GM23338 (cell line): ENCODE measurements at regions not wholly inside any gene's neighbourhood (a gene's known extent, or its start where the extent isn't known, plus 50 kb on each side); places are given as distances from the start of the nearest gene placed in this dataset.

Source experiments
- ATAC-seq: fragments of 200-7000 bp; cut with Tn5 transposase; 3 replicates; pipeline ENCODE4 v1.9.1; 2020
- DNase-seq: peaks from one replicate; pipeline ENCODE4 v3.0.0-alpha.2; 2015; ENCODE audit warnings: low spot score
- H2AFZ ChIP-seq: fragments of 200-600 bp; sonication (generic); 2 replicates; pipeline ENCODE4 v1.8.0; 2016; ENCODE audit warnings: antibody characterized with exemption, mild to moderate bottlenecking, moderate library complexity
- H3F3A ChIP-seq: fragments of 200-600 bp; sonication (generic); replicated peaks from 2 replicates; pipeline ENCODE4 v1.8.0; 2017; ENCODE audit warnings: antibody characterized with exemption, mixed run types, low read depth
- H3K27ac ChIP-seq: fragments of 200-600 bp; sonication (generic); 2 replicates; pipeline ENCODE4 v1.6.1; 2016; ENCODE audit warnings: low read depth
- H3K27me3 ChIP-seq: fragments of 200-600 bp; sonication (generic); 2 replicates; pipeline ENCODE4 v1.8.0; 2016; ENCODE audit warnings: mild to moderate bottlenecking, mixed run types, moderate library complexity; ENCODE audit not compliant: insufficient read depth
- H3K36me3 ChIP-seq: fragments of 200-600 bp; sonication (generic); 2 replicates; pipeline ENCODE4 v1.8.0; 2016; ENCODE audit warnings: mild to moderate bottlenecking; ENCODE audit not compliant: insufficient read depth
- H3K4me1 ChIP-seq: fragments of 200-600 bp; sonication (generic); 2 replicates; pipeline ENCODE4 v1.8.0; 2016; ENCODE audit warnings: mild to moderate bottlenecking, moderate library complexity; ENCODE audit not compliant: insufficient read depth
- H3K4me2 ChIP-seq: fragments of 200-600 bp; sonication (generic); 2 replicates; pipeline ENCODE4 v1.7.1; 2017; ENCODE audit warnings: mixed run types
- H3K4me3 ChIP-seq: fragments of 200-600 bp; sonication (generic); 2 replicates; pipeline ENCODE4 v1.6.1; 2016; ENCODE audit warnings: mixed run types
- H3K79me2 ChIP-seq: fragments of 200-600 bp; sonication (generic); replicated peaks from 2 replicates; pipeline ENCODE4 v1.8.0; 2017; ENCODE audit warnings: mild to moderate bottlenecking; ENCODE audit not compliant: insufficient read depth
- H3K9me2 ChIP-seq: fragments of 200-600 bp; sonication (generic); 2 replicates; pipeline ENCODE4 v1.8.0; 2017; ENCODE audit not compliant: insufficient read depth
- H4K20me1 ChIP-seq: fragments of 200-600 bp; sonication (generic); replicated peaks from 2 replicates; pipeline ENCODE4 v1.8.0; 2017; ENCODE audit warnings: mild to moderate bottlenecking; ENCODE audit not compliant: insufficient read depth
- H3K27ac Mint-ChIP-seq: 2 replicates; pipeline ENCODE4 v1.8.0; 2020; ENCODE audit warnings: inconsistent platforms, mild to moderate bottlenecking, moderate library complexity, mixed read lengths
- H3K27me3 Mint-ChIP-seq: 3 replicates; pipeline ENCODE4 v1.8.0; 2022; ENCODE audit warnings: low read depth, mild to moderate bottlenecking, moderate library complexity, mixed read lengths, inconsistent platforms; ENCODE audit not compliant: insufficient read depth, poor library complexity
- H3K36me3 Mint-ChIP-seq: 3 replicates; pipeline ENCODE4 v1.8.0; 2021; ENCODE audit warnings: low read depth, mild to moderate bottlenecking, inconsistent platforms, moderate library complexity, mixed read lengths
- H3K4me1 Mint-ChIP-seq: 3 replicates; pipeline ENCODE4 v1.8.0; 2020; ENCODE audit warnings: mild to moderate bottlenecking, inconsistent platforms, mixed read lengths
- H3K4me3 Mint-ChIP-seq: 3 replicates; pipeline ENCODE4 v1.8.0; 2021; ENCODE audit warnings: moderate library complexity, mild to moderate bottlenecking, inconsistent platforms, mixed read lengths
- H3K9me3 Mint-ChIP-seq: 3 replicates; pipeline ENCODE4 v1.8.0; 2020; ENCODE audit warnings: moderate library complexity, mild to moderate bottlenecking, inconsistent platforms, mixed read lengths
- CREB1 ChIP-seq: fragments of 250-450 bp; sonication (Bioruptor Pico); IDR thresholded peaks from 2 replicates; pipeline ENCODE4 v1.5.0; 2020; ENCODE audit warnings: low read depth, mild to moderate bottlenecking, moderate library complexity
- EZH2 ChIP-seq: fragments of 200-600 bp; sonication (generic); IDR thresholded peaks from one replicate; pipeline ENCODE4 v1.8.0; 2017; ENCODE audit warnings: antibody characterized with exemption, mild to moderate bottlenecking, low read depth; ENCODE audit not compliant: unreplicated experiment
- EZH2phosphoT487 ChIP-seq: fragments of 200-600 bp; sonication (generic); IDR thresholded peaks from one replicate; pipeline ENCODE4 v1.8.1; 2018; ENCODE audit warnings: antibody characterized with exemption; ENCODE audit not compliant: unreplicated experiment
- JUNB ChIP-seq: IDR thresholded peaks from one replicate; pipeline ENCODE4 v1.6.1; 2016; ENCODE audit warnings: antibody characterized with exemption; ENCODE audit not compliant: unreplicated experiment
- NANOG ChIP-seq: IDR thresholded peaks from 2 replicates; pipeline ENCODE4 v1.6.1; 2016; ENCODE audit warnings: antibody characterized with exemption, borderline replicate concordance
- POLR2AphosphoS5 ChIP-seq: IDR thresholded peaks from 2 replicates; pipeline ENCODE4 v1.6.1; 2016; ENCODE audit warnings: antibody characterized with exemption, low read depth
- STAT1 ChIP-seq: IDR thresholded peaks from one replicate; pipeline ENCODE4 v1.6.1; 2016; ENCODE audit warnings: antibody characterized with exemption; ENCODE audit not compliant: unreplicated experiment
- ZNF114 ChIP-seq: fragments of 250-450 bp; sonication (Bioruptor Pico); IDR thresholded peaks from 2 replicates; pipeline ENCODE4 v1.5.0; 2020; ENCODE audit warnings: mild to moderate bottlenecking, moderate library complexity
- ZNF331 ChIP-seq: fragments of 250-450 bp; sonication (Bioruptor Pico); IDR thresholded peaks from 2 replicates; pipeline ENCODE4 v1.5.0; 2020; ENCODE audit warnings: low read depth, mild to moderate bottlenecking, moderate library complexity
- TF ChIP-seq, protein P1 (sequence below): fragments of 250-450 bp; sonication (Bioruptor Pico); IDR thresholded peaks from 2 replicates; pipeline ENCODE4 v1.5.0; 2020; ENCODE audit warnings: mild to moderate bottlenecking, moderate library complexity
- TF ChIP-seq, protein P2 (sequence below): IDR thresholded peaks from 2 replicates; pipeline ENCODE4 v1.6.1; 2016; ENCODE audit warnings: antibody characterized with exemption
- TF ChIP-seq, protein P3 (sequence below), 2 experiments: fragments of 200-600 bp in 1 of 2; sonication (generic) in 1 of 2; conservative IDR thresholded peaks; 2 replicates each; pipeline versions ENCODE4 v1.5.1 to v1.6.1; 2016 to 2017; ENCODE audit warnings: antibody characterized with exemption in 2 of 2, low read depth in 2 of 2, mild to moderate bottlenecking in 2 of 2, moderate library complexity in 1 of 2
- TF ChIP-seq, protein P4 (sequence below): IDR thresholded peaks from one replicate; pipeline ENCODE4 v1.6.1; 2018; ENCODE audit warnings: antibody characterized with exemption; ENCODE audit not compliant: unreplicated experiment

DNA sequence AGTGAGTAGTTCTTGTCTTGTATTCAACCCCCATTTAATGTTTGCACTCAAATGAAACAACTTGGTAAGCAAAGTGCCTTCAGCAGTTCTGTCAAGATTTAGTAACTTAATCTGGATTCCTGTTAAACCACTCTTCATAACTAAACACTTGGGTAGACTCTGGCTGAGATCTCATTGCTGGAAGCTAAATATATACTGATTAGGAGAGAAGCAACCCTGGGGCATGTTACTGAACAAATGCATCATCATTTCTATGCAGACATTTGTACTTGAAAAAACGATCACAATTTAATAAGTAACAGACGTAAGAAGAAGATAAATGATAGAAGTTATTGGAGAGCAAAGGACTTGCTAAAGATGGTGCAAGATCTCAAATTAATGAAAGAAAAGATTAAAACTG, 308.4 kb upstream of the POM121L12 start:
- H3K27ac Mint-ChIP-seq = no peak overlapping the region
- Histone ChIP-seq H3K9me2 (no peaks in the 10 kb centered on the region), H3K4me3 (no peak overlapping the region), H3K27ac (no peak overlapping the region), H3F3A (no peaks in the 10 kb centered on the region), H3K4me1 (0 out of 2 replicates have a peak, but pooled peaks cover 4% of the 10 kb centered on the region), H4K20me1 (no peaks in the 10 kb centered on the region), H2AFZ (no peak overlapping the region), H3K36me3 (no peaks in the 10 kb centered on the region), H3K4me2 (no peak overlapping the region), H3K79me2 (no peaks in the 10 kb centered on the region), H3K27me3 (no peaks in the 10 kb centered on the region)
- H3K9me3 Mint-ChIP-seq = peaks cover 4% of the 10 kb centered on the region; the same call in 1 of the 3 replicates
- H3K4me3 Mint-ChIP-seq = no peak overlapping the region
- no peaks in the 10 kb centered on the region for H3K36me3 Mint-ChIP-seq
- no peak for DNase-seq
- no peaks in the 10 kb centered on the region for H3K4me1 Mint-ChIP-seq
- H3K27me3 Mint-ChIP-seq = no peaks in the 10 kb centered on the region
- no peak for ATAC-seq
- TF ChIP-seq ZNF331 (CRISPR knock-in tag) (no peak), EZH2phosphoT487 (no peak), CREB1 (CRISPR knock-in tag) (no peak), EZH2 (no peak), STAT1 (no peak), NANOG (no peak), ZNF114 (CRISPR knock-in tag) (no peak), POLR2AphosphoS5 (no peak), JUNB (no peak)
- TF ChIP-seq, protein P1, sequence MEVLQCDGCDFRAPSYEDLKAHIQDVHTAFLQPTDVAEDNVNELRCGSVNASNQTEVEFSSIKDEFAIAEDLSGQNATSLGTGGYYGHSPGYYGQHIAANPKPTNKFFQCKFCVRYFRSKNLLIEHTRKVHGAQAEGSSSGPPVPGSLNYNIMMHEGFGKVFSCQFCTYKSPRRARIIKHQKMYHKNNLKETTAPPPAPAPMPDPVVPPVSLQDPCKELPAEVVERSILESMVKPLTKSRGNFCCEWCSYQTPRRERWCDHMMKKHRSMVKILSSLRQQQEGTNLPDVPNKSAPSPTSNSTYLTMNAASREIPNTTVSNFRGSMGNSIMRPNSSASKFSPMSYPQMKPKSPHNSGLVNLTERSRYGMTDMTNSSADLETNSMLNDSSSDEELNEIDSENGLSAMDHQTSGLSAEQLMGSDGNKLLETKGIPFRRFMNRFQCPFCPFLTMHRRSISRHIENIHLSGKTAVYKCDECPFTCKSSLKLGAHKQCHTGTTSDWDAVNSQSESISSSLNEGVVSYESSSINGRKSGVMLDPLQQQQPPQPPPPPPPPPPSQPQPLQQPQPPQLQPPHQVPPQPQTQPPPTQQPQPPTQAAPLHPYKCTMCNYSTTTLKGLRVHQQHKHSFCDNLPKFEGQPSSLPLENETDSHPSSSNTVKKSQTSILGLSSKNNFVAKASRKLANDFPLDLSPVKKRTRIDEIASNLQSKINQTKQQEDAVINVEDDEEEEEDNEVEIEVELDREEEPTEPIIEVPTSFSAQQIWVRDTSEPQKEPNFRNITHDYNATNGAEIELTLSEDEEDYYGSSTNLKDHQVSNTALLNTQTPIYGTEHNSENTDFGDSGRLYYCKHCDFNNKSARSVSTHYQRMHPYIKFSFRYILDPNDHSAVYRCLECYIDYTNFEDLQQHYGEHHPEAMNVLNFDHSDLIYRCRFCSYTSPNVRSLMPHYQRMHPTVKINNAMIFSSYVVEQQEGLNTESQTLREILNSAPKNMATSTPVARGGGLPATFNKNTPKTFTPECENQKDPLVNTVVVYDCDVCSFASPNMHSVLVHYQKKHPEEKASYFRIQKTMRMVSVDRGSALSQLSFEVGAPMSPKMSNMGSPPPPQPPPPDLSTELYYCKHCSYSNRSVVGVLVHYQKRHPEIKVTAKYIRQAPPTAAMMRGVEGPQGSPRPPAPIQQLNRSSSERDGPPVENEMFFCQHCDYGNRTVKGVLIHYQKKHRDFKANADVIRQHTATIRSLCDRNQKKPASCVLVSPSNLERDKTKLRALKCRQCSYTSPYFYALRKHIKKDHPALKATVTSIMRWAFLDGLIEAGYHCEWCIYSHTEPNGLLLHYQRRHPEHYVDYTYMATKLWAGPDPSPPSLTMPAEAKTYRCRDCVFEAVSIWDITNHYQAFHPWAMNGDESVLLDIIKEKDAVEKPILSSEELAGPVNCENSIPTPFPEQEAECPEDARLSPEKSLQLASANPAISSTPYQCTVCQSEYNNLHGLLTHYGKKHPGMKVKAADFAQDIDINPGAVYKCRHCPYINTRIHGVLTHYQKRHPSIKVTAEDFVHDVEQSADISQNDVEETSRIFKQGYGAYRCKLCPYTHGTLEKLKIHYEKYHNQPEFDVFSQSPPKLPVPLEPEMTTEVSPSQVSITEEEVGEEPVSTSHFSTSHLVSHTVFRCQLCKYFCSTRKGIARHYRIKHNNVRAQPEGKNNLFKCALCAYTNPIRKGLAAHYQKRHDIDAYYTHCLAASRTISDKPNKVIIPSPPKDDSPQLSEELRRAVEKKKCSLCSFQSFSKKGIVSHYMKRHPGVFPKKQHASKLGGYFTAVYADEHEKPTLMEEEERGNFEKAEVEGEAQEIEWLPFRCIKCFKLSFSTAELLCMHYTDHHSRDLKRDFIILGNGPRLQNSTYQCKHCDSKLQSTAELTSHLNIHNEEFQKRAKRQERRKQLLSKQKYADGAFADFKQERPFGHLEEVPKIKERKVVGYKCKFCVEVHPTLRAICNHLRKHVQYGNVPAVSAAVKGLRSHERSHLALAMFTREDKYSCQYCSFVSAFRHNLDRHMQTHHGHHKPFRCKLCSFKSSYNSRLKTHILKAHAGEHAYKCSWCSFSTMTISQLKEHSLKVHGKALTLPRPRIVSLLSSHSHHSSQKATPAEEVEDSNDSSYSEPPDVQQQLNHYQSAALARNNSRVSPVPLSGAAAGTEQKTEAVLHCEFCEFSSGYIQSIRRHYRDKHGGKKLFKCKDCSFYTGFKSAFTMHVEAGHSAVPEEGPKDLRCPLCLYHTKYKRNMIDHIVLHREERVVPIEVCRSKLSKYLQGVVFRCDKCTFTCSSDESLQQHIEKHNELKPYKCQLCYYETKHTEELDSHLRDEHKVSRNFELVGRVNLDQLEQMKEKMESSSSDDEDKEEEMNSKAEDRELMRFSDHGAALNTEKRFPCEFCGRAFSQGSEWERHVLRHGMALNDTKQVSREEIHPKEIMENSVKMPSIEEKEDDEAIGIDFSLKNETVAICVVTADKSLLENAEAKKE = no peak
- TF ChIP-seq, protein P2, sequence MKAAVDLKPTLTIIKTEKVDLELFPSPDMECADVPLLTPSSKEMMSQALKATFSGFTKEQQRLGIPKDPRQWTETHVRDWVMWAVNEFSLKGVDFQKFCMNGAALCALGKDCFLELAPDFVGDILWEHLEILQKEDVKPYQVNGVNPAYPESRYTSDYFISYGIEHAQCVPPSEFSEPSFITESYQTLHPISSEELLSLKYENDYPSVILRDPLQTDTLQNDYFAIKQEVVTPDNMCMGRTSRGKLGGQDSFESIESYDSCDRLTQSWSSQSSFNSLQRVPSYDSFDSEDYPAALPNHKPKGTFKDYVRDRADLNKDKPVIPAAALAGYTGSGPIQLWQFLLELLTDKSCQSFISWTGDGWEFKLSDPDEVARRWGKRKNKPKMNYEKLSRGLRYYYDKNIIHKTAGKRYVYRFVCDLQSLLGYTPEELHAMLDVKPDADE = no peak
- TF ChIP-seq, protein P3, sequence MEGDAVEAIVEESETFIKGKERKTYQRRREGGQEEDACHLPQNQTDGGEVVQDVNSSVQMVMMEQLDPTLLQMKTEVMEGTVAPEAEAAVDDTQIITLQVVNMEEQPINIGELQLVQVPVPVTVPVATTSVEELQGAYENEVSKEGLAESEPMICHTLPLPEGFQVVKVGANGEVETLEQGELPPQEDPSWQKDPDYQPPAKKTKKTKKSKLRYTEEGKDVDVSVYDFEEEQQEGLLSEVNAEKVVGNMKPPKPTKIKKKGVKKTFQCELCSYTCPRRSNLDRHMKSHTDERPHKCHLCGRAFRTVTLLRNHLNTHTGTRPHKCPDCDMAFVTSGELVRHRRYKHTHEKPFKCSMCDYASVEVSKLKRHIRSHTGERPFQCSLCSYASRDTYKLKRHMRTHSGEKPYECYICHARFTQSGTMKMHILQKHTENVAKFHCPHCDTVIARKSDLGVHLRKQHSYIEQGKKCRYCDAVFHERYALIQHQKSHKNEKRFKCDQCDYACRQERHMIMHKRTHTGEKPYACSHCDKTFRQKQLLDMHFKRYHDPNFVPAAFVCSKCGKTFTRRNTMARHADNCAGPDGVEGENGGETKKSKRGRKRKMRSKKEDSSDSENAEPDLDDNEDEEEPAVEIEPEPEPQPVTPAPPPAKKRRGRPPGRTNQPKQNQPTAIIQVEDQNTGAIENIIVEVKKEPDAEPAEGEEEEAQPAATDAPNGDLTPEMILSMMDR (conservative IDR thresholded peaks at IDR 0.05; ENCODE audit: low read depth in 2 of 2) = no peak
- TF ChIP-seq, protein P4, sequence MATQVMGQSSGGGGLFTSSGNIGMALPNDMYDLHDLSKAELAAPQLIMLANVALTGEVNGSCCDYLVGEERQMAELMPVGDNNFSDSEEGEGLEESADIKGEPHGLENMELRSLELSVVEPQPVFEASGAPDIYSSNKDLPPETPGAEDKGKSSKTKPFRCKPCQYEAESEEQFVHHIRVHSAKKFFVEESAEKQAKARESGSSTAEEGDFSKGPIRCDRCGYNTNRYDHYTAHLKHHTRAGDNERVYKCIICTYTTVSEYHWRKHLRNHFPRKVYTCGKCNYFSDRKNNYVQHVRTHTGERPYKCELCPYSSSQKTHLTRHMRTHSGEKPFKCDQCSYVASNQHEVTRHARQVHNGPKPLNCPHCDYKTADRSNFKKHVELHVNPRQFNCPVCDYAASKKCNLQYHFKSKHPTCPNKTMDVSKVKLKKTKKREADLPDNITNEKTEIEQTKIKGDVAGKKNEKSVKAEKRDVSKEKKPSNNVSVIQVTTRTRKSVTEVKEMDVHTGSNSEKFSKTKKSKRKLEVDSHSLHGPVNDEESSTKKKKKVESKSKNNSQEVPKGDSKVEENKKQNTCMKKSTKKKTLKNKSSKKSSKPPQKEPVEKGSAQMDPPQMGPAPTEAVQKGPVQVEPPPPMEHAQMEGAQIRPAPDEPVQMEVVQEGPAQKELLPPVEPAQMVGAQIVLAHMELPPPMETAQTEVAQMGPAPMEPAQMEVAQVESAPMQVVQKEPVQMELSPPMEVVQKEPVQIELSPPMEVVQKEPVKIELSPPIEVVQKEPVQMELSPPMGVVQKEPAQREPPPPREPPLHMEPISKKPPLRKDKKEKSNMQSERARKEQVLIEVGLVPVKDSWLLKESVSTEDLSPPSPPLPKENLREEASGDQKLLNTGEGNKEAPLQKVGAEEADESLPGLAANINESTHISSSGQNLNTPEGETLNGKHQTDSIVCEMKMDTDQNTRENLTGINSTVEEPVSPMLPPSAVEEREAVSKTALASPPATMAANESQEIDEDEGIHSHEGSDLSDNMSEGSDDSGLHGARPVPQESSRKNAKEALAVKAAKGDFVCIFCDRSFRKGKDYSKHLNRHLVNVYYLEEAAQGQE = no peak
